ENCODE measurements at regions not wholly inside any gene's neighbourhood (a gene's known extent, or its start where the extent isn't known, plus 50 kb on each side); places are given as distances from the start of the nearest gene placed in this dataset.

GRCh38 chr13:82606008-82606407 lies 1276.3 kb downstream of the SLITRK1 start:
- Histone ChIP-seq H3K4me3 (ENCODE audit: low read depth, low read length) (no peak overlapping the region), H3K27ac (no peak overlapping the region), H3K27me3 (replicated peaks) (no peaks in the 10 kb centered on the region), H3K36me3 (replicated peaks) (no peaks in the 10 kb centered on the region)
- in situ Hi-C loops (cut with HindIII; ENCODE audit: low pct_ligation_motif_present, low sequenced_read_pairs): no loop called here
- TF ChIP-seq, protein P1, sequence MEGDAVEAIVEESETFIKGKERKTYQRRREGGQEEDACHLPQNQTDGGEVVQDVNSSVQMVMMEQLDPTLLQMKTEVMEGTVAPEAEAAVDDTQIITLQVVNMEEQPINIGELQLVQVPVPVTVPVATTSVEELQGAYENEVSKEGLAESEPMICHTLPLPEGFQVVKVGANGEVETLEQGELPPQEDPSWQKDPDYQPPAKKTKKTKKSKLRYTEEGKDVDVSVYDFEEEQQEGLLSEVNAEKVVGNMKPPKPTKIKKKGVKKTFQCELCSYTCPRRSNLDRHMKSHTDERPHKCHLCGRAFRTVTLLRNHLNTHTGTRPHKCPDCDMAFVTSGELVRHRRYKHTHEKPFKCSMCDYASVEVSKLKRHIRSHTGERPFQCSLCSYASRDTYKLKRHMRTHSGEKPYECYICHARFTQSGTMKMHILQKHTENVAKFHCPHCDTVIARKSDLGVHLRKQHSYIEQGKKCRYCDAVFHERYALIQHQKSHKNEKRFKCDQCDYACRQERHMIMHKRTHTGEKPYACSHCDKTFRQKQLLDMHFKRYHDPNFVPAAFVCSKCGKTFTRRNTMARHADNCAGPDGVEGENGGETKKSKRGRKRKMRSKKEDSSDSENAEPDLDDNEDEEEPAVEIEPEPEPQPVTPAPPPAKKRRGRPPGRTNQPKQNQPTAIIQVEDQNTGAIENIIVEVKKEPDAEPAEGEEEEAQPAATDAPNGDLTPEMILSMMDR (IDR thresholded peaks at IDR 0.05; ENCODE audit: low read depth, low read length, missing control alignments): no peak
- no peak for DNase-seq

DNA sequence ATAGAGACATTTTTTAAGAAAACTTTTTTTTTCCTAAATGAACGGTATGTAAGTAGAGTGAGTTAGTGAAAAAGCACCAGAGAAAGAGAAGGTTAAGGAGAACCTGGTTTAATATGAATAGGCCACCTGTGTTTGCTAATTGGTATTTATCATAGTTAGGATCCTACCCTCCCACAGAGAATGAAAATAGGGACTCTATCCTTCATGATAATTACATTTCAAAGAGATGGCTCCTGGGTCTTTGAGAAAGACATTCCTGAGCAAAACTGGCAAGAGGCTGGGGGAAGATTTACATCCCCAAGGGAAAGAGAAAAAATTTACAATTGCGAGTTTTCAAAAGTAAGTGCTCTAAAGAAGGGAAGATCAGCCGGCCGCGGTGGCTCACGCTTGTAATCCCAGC lies 1284.5 kb downstream of the SLITRK1 start:
- in situ Hi-C loops (cut with HindIII; ENCODE audit: low pct_ligation_motif_present, low sequenced_read_pairs): no loop called here
- Histone ChIP-seq H3K4me3 (ENCODE audit: low read depth, low read length) (no peak overlapping the region), H3K27ac (no peak overlapping the region), H3K27me3 (replicated peaks) (no peaks in the 10 kb centered on the region), H3K36me3 (replicated peaks) (no peaks in the 10 kb centered on the region)
- TF ChIP-seq, protein P1 (IDR thresholded peaks at IDR 0.05; ENCODE audit: low read depth, low read length, missing control alignments): no peak
- DNase-seq: no peak

DNA sequence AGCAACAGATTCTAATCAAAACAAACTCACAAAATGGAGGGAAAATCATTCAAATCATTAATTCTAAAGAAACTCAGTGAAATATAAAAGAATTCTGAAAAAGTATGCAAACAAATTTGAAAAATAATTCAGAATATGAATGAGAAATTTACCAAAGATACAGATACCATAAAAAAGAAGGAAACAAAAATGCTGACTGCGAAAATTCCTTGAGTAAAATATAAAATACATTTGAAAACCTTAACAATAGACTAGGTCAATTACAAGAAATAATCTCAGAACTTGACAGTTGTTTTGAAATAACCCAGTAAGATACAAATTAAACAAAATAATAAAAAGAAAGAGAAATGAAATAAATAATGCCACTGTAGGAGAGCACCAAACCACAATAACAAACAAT lies 1289.0 kb downstream of the SLITRK1 start:
- no peak overlapping the region for H3K27ac ChIP-seq
- TF ChIP-seq, protein P1 (IDR thresholded peaks at IDR 0.05; ENCODE audit: low read depth, low read length, missing control alignments): no peak
- in situ Hi-C loops (cut with HindIII; ENCODE audit: low pct_ligation_motif_present, low sequenced_read_pairs): no loop called here
- no peaks in the 10 kb centered on the region for H3K36me3 ChIP-seq (replicated peaks)
- H3K27me3 ChIP-seq (replicated peaks): no peaks in the 10 kb centered on the region
- no peak for DNase-seq
- no peak overlapping the region for H3K4me3 ChIP-seq (ENCODE audit: low read depth, low read length)

GRCh38 chr13:82571653-82572052 lies 1310.6 kb downstream of the SLITRK1 start:
- H3K4me3 ChIP-seq (ENCODE audit: low read depth, low read length): no peak overlapping the region
- no peaks in the 10 kb centered on the region for H3K36me3 ChIP-seq (replicated peaks)
- in situ Hi-C loops (cut with HindIII; ENCODE audit: low pct_ligation_motif_present, low sequenced_read_pairs): no loop called here
- no peaks in the 10 kb centered on the region for H3K27me3 ChIP-seq (replicated peaks)
- TF ChIP-seq, protein P1 (IDR thresholded peaks at IDR 0.05; ENCODE audit: low read depth, low read length, missing control alignments): no peak
- H3K27ac ChIP-seq: no peak overlapping the region
- no peak for DNase-seq

- H3K4me3 ChIP-seq (ENCODE audit: low read depth, low read length): no peak overlapping the region
- H3K36me3 ChIP-seq (replicated peaks): no peaks in the 10 kb centered on the region
- no peak overlapping the region for H3K27ac ChIP-seq
- DNase-seq: no peak
- in situ Hi-C loops (cut with HindIII; ENCODE audit: low pct_ligation_motif_present, low sequenced_read_pairs): no loop called here
- H3K27me3 ChIP-seq (replicated peaks): no peaks in the 10 kb centered on the region
- TF ChIP-seq, protein P1 (IDR thresholded peaks at IDR 0.05; ENCODE audit: low read depth, low read length, missing control alignments): no peak
Observed at GRCh38 chr13:82569581-82569980, 1312.7 kb downstream of the SLITRK1 start.

DNA sequence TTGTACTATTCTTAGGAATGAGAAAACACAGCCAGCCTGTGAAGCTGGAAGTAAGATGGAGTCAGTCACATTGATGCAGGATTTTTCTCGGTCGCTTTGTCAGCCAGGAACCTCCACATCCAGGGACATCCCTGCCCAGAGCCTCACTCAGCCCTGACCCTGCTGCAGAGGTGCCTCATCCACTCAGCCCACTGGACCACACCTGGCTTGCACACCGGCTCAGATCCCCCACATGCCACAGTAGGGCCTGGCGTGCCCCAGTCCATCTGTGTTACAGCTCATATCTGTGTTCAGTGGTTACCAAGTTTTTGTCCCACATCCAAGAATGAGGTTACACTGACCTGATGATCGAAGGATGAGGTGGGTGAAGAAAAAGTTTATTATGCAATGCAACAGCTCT lies 1315.4 kb downstream of the SLITRK1 start:
- H3K27ac ChIP-seq: no peak overlapping the region
- no peak for DNase-seq
- no peak overlapping the region for H3K4me3 ChIP-seq (ENCODE audit: low read depth, low read length)
- in situ Hi-C loops (cut with HindIII; ENCODE audit: low pct_ligation_motif_present, low sequenced_read_pairs): no loop called here
- TF ChIP-seq, protein P1 (IDR thresholded peaks at IDR 0.05; ENCODE audit: low read depth, low read length, missing control alignments): no peak
- no peaks in the 10 kb centered on the region for H3K27me3 ChIP-seq (replicated peaks)
- no peaks in the 10 kb centered on the region for H3K36me3 ChIP-seq (replicated peaks)
